GM21786 (cell line): ENCODE measurements at regions not wholly inside any gene's neighbourhood (a gene's known extent, or its start where the extent isn't known, plus 50 kb on each side); places are given as distances from the start of the nearest gene placed in this dataset.
"Not testable (repeated sequence)": the region's sequence is repeated elsewhere in the genome, so short reads cannot be mapped to it uniquely, and the experiment has no call there.

Experiments
- ATAC-seq: cut with Tn5 transposase; IDR thresholded peaks from one replicate; pipeline ENCODE4 v1.9.1; 2021; ENCODE audit not compliant: unreplicated experiment

DNA sequence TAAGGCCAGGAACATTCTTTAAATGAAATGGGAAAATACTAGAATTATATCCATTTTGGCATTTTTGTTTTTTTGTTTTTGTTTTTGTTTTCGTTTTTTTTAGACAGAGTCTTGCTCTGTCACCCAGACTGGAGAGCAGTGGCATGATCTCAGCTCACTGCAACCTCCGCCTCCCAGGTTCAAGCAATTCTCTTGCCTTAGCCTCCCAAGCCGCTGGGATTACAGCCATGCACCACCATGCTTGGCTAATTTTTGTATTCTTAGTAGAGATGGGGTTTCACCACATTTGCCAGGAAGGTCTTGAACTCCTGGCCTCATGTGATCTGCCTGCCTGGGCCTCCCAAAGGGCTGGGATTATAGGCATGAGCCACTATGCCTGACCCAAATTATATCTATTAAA, 520.7 kb upstream of the RORB start:
- ATAC-seq = not testable (repeated sequence)

DNA sequence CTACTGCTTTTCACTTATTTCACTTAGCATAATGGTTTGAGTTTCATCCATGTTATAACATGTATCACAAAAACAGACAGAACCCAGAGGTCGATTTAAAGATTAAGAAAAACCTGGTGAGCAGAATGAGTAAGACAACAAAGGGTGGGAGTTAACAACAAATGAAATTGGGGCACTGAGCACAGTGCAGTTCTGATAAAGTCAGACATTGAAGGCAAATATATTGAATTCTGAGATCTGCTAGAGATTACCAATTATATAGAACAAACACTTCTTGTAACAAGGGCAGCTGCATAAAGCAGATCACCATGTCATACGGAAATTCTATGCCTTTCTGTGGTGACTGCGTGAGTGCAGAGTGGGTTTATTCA, 517.3 kb upstream of the RORB start:
- ATAC-seq = no peak

DNA sequence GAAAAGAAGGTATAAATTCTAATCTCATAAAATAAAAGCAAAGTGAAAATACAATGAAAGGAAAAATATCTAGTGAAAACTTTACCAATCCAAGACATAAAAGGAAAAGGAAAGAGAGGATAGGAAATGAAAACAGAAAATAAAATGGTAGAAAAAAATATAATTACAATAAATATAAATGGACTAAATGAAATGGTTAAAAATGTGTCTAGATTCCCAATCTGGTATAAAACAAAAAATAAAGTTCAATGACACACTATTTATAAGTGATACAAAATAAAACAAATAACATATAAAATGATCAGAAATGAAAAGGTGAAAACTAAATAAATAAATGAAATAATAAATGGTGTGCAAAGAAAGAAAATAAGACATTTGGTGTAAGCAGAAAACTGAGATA, 516.4 kb upstream of the RORB start:
- ATAC-seq = no peak

DNA sequence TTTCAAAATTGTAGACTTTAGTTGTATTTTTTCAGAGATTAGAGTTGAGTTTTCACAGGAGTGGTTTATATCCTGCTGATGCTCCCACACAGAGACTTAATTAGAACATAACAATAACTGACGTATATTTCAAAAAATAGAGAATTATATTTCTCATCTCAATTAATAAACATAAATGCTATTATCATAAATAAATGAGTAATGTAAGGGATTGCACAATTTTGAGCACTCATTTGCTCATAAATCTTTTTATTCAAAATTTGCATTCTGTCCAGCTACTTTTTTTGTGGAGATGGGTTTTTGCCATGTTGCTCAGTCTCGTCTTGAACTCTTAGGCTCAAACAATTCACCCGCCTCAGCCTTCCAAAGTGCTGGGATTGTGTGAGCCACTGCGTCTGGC, 515.7 kb upstream of the RORB start:
- no peak for ATAC-seq

DNA sequence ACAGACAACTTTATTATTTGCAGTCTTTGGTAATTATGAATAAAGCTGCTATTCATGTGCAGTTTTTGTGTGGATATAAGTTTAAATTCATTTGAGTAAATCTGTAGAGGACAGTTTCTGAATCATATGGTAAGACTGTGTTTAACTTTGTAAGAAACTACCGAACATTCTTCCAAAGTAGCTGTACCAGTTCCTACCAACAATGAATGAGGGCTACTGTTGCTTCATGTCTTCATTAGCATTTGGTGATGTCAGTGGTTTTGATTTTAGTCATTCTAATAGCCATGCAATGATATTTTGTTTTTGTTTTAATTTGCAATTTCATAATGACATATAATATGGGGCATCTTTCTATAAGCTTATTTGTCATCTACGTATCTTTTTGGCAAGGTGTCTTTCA, 501.3 kb upstream of the RORB start:
- ATAC-seq = no peak

DNA sequence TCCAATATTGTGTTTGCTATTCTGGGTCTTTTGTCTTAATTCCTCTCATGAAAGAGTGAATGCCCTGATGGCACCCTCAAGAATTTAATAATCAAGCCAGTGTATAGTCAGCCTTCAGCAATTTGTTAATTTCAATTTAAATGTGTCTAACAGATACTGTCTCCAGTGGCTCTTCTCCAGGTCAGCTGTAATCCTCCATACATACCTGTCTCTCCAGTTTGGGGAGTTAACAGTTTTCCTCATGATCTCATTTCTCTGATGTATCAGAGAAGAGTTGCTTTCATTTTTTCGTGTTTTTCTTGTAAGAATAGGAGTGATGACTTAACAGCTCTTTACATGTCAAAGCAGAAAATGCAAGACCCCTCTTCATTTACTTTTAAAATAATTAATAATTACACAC, 500.3 kb upstream of the RORB start:
- no peak for ATAC-seq

DNA sequence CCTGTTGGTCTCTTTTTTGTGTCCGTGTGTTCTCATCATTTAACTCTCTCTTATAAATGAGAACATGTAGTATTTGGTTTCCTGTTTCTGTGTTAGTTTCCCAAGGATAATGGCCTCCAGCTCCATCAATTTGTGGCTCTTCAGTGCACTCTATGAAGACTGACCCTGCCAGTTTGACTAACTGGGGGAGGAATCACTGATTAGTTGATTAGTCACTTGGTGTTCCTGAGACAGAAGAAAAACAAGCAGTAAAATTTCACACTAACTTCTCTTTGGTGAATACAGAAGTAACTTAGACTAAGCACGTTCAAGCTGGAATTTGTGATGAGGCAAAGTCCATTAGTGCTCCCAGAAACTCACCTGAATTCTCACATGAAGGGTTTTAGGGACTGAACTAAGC, 495.8 kb upstream of the RORB start:
- no peak for ATAC-seq

DNA sequence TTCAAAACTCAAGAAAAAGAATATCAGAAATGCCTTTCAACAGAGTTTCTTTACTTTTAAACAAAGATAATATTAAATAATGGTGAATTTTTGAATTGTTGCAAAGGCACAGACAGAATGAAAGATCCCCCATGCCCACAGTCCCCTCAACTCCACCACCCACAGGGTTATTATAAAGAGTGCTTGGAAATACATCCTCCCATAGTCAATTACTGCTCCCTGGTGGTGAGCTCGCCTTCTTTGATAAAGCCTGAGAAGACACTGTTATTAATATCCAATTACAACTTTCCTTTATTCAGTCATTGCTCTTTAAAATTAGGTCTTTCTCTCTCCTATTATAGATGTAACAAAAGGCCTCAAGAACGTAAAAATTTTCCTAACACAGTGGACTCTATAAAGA, 490.2 kb upstream of the RORB start:
- no peak for ATAC-seq

DNA sequence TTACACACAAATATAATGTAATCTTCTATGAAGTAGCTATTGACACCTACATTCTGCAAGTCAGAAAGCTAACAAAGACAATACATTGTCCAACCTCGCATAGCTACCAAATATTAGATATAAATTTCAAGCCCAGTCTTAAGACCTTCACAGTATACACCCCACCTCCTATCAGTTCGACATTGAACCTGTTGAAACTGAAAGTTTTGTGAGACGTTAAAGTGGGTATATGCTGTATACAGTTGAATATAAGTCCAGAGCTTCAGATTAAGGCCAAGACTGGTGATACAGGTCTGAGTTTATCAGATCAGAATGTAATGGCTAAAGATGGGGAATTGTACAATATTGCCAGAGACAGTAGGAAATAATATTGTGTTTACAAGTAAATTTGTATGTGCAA, 489.3 kb upstream of the RORB start:
- ATAC-seq = no peak

DNA sequence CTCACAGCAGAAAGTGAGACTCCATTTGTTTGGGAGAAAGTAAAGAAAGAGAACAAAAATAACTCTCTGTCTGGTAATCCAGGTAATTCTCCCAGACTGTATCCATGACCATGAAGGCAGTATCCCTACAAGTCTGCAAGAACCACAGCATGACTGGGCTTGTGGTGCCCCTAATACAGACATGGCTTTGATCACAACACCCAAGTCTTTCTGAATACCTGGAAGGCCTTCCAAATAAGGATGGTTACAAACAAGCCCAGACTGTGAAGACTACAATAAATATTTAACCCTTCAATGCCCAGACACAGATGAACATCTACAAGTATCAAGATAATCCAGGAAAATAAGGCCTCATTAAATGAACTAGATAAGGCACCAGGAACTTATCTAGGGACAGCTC, 481.1 kb upstream of the RORB start:
- ATAC-seq = no peak

DNA sequence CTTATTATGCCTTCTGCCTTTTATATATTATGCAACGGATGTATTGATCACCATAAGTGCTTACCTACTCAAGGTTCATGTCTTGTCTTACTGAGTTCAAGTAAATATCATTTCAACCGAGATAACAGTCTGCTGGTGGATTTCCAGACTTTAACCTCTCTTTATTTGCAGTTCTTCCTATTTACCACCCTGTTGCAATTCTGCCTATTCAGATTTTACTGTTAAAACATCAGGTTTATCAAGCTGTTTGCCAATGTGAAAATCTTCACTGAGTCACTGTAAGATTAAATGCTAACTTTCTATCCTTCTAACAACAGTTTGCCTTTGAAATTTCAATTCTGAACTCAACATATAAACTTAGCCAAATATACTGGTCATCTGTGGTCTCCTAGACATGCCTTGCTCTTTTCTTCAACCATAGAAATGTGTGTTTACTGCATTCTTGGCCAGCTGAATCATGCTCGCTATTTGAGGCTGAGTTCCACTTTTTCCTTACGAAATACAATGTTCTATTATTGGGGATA, 471.7 kb upstream of the RORB start:
- no peak for ATAC-seq

DNA sequence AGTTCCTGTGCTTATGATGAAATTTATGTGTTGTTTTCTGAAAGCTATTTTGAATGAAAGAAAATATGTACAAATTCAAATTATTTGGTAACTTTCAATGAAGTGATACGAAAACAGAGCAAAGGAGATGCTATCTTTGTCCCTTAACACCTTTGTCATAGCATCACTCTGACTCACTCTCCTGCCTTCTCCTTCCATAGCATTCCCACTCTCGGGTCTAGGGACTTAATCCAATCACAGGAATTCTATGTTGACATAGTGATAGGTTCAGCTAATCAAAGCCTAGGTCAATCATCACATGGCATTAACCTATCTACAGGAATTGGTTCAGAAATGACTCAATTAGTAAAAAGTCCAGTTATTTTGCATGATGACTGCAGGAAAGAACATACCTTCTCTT, 464.7 kb upstream of the RORB start:
- ATAC-seq = no peak

DNA sequence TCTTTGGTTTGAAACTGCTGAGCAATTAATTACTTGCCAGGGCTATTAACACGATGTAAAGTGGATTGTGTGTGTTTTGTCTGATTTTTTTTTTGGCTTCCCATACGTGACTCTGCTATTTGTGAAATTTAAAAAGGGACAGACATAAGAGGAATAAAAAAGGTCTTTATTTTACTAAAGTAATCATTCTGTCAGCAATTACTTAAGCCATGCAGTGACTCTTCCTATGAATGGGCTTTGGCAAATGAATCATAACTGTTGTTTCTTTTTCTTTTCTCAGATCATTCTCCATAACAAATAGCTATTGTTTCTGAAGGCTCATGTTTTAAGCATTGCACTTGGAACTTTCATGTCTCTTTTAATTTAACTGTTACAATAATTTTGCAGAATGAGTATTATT, 461.3 kb upstream of the RORB start:
- peak; percentile 43 for ATAC-seq

DNA sequence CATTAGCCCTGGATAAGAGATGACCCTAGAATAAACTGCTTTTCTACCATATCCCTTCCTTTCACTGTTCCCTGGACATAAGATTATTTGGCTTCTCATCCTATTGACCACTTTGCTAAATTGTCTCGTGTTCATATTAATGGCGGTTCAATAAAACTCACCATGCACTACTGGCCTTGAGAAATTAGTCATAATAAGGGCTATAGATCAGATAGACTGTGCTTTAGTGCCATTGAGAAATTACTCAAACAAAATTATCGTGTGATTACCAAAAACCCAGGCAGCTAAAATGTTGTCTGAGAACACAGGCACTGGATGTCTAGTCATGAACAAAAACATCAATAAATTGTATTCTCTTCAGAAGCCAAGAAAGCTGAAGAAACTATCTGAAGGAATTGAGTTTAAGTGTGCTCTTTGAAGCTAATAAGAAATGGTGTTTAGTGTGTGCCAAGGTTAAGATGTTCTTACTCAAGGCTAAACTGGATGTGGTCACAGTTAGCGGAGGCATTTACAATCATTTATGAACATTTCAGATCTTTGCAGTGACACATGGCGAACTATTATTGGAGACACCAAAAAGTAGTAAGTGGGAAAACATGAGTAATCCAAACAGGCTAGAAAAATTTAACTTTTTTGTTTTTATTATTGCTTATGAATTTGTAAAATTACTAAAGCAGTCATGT, 460.4 kb upstream of the RORB start:
- ATAC-seq = peak; percentile 77

DNA sequence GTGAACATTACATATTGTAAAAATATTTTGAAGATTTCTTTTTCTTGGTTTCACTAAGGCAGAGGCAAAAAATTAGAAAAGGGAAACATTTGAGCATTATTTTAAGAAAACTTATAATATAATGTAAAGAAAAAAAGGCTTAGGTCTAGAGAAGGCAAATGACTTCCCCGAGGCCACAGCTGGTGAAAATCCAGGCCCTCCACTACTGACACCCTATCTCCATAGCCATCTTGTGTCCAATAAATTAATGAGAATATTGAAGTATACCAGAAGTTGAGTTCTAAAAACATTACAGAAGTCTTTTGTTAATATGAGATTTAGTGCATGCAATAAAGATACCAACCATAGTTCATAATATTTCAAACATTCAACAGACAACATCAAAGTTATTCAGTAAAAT, 459.9 kb upstream of the RORB start:
- no peak for ATAC-seq

DNA sequence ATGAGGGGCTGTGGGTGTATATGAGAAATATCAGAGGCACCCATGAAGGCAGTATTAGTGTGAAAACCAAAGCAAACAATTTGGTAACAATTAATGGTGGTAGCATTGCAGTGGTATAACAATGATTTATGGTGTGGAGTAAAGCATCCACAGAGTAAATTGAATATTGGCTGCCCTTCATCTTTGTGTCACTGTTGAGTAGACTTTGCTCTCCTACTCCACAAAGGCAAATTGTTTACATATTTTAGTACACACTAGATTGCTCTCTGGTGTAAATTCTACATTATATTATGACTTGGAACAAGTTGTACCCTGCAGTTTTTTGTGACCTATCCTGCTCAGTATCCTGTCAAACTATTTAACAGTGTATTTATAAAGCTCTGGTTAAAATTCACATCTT, 455.5 kb upstream of the RORB start:
- no peak for ATAC-seq

DNA sequence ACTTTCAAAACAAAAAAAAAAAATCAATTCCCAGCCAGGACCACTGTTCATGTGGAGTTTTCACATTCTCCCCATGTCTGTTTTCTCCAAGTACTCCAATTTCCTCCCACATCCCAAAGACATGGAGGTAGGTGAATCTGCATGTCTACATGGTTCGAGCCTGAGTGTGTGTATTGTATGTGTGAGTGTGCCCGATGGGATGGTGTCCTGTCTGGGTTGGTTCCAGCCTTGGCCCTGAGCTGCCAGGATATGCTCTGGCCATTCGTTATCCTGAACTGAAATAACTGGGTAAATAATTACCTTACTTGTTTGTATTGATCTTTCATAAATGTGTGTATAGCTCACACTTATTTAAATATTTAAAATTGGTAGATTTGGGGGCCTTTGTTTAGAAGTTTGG, 452.3 kb upstream of the RORB start:
- no peak for ATAC-seq

DNA sequence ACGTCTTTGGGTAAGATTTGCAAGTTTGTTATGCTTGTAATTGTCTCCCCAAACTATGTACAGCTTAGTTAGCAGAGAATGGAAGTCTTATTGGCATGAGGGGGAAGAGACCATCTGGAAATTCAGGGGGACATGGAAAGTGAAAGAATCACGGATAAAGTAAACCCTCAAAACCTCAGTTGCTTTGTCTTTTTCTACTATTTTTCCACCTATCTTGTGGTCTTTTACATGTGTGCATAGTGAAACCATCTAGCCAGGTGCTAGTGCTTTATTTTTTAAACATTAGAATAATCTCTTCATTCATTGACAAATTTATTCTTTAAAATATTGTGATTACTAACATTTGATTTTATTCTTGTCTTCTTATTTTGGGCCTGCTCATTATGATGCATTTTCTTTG, 441.1 kb upstream of the RORB start:
- no peak for ATAC-seq

DNA sequence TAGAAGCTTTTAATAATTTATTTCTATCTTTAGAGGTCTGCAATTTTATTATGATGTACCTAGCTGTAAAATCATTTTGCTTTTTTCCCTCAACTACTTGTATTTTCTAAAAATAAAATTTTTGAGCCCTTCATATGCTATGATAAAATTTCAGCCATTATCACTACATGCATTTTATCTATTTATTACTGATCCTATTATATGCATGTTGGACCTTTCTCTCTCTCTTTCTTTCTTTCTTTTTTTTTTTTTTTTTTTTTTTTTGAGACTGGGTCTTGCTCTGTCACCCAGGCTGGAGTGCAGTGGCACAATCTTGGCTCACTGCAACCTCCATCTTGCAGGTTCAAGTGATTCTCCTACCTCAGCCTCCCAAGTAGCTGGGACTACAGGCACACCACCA, 440.1 kb upstream of the RORB start:
- not testable (repeated sequence) for ATAC-seq

DNA sequence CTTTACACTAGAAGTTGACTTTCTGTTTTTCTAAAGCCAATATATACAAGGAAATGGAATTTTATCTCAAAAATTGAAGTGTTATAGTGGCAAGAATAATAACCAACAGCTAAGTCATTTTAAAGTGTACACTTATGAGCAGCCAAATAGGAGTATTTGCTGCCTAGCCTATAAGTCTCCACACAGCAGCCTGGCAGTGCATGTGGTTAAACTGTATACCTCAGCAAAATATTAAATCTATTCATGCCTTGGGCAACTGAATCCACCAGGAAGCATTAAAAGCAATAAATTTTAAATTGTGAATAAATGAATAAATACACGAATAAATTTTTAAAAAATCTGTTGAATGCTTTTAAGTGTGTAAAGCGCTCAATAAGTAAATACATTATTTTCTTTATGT, 432.4 kb upstream of the RORB start:
- no peak for ATAC-seq

DNA sequence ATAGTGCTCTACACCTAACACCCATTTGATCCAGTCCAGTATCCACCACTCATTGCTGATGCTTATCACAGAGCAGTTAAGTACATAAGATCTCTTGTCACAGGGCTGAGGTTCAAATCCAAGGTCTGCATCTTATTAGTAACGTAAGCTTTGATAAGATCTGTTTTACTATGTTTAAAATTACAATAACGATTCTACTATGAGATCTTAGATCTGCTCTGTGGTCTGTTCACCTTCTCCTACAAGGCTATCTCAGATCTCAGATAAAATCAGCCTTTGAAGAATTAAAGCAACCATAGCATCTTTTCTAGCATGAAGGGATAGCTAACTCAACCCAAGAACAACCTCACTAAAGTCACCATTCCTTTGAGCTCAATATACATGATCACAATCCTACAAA, 431.0 kb upstream of the RORB start:
- no peak for ATAC-seq

DNA sequence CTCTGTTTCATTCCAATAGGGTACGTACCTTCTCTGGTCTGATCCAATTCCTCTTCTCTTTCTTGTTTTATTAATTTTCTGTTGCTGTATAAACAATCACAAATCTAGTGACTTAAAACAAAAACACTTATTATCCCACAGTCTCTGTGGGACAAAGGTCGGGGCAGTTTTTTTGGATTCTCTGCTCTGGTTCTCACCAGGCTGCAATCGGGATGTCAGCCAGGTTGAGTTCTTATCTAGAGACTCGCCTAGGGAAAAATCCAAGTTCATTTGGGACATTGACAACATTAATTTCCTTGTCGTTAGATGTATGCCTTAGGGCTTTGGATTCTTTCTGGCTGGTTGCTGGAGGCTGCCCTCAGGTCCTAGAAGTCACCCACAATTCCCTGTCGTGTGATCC, 430.5 kb upstream of the RORB start:
- no peak for ATAC-seq

DNA sequence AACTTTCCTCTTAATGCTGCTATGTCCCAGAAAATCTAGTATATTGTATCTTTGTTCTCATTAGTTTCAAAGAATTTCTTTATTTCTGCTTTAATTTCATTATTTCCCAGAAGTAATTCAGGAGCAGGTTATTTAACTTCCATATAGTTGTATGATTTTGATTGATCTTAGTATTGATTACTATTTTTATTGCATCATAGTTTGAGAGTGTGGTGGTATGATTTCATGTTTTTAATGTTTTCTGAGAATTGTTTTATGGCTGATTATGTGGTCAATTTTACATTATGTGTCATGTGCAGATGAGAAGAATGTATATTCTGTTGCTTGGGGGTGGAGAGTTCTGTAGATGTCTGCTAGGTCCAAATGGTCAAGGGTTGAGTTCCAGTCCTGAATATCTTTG, 425.6 kb upstream of the RORB start:
- ATAC-seq = no peak

DNA sequence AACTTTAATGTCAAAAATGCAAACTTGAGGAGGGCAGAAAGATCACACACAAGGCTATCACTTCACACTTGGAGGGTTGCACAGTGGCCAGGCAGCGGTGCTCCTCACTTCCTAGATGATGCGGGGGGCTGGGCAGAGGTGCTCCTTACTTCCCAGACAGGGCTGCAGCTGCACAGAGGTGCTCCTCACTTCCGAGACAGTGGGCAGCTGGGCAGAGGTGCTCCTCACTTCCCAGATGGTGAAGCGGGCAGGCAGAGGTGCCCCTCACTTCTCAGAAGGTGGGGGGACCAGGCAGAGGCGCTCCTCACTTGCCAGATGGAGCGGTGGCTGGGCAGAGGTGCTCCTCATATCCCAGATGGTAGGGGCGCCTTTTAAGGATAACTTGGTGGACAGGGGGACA, 423.2 kb upstream of the RORB start:
- no peak for ATAC-seq
